ENCODE measurements at regions not wholly inside any gene's neighbourhood (a gene's known extent, or its start where the extent isn't known, plus 50 kb on each side); places are given as distances from the start of the nearest gene placed in this dataset.

DNA sequence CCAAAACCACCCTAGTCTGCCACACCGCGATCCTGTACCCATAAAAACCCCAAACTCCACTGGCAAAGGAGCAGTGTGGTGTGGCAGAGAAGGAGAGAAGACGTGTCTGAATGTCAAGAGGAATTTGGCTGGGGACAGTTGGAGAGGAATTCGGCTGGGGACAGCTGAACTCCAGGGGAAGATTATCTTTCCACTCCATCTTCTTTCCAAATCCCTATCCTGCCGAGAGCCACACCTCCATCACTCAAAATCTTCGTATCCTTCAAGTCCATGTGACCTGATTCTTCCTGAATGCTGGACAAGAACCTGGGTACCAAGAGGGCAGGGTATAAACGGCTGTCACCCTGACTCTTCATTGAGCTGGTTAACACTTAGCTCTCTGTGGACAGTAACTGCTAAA lies 448.1 kb downstream of the ARHGEF28 start:
- no peak for DNase-seq

DNA sequence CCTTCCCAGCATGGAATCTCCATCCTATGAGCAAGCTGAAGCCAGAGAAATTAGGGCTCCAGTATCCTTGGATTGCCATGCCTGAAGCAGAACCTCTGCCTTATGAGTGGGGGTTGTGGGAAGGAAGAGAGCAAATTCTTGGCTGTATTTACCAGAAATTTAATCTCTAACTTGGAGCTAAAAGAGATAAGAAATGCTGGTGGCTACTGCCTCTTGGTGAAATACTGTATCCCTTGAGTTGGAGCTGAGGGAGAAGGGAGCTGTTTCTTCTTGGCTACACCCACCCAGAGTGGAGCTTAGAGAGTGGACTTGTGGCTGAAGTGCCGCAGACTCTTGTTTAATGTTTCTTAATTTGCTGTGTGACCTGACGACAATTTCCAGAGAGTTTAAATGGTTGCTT lies 447.3 kb downstream of the ARHGEF28 start:
- no peak for DNase-seq

GRCh38 chr5:74072646-74073045 lies 446.6 kb downstream of the ARHGEF28 start:
- DNase-seq: no peak

DNA sequence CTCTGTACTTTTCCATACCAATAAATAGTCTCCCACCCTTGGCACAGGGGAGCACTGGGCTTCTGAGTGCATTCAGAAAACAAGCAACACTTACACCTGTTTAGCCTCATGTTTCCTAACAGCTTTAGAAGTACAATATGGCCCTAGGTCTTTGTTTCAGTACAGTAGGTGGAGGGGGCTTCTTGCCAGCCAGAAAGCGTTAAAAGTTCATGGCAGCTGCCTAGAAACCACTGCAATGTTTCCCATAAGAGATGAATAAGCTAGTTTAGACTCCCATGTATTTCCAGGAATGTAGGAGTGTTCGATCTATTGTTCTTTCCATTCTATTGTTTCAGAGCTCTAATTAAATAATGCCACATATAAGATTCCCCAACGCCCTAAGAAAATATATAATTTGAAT lies 444.8 kb downstream of the ARHGEF28 start:
- DNase-seq: no peak

GRCh38 chr5:74069741-74070140 lies 443.7 kb downstream of the ARHGEF28 start:
- DNase-seq: no peak

- no peak for DNase-seq
Measured at GRCh38 chr5:74067748-74068541, 441.9 kb downstream of the ARHGEF28 start.

GRCh38 chr5:74064911-74065310 lies 438.9 kb downstream of the ARHGEF28 start:
- DNase-seq: no peak

- no peak for DNase-seq
Measured at GRCh38 chr5:74064225-74064624, 438.2 kb downstream of the ARHGEF28 start.

GRCh38 chr5:74063821-74064220 lies 437.8 kb downstream of the ARHGEF28 start:
- no peak for DNase-seq

DNA sequence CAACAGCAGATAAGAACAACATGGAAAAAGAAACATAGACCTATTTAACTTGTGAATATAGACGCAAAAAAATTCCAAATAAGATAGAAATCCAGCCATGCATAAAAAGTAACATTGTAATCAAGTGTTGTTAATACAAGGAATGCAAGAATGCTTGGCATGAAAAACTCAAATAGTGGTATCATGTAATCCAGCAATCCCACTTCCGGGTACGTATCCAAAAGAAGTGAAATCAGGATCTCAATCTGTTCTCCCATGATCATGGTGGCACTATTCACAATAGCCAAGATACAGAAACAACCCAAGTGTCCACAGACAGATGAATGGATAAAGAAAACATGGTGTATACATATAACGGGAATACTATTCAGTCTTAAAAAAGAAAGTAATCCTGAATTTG lies 437.4 kb downstream of the ARHGEF28 start:
- no peak for DNase-seq

DNA sequence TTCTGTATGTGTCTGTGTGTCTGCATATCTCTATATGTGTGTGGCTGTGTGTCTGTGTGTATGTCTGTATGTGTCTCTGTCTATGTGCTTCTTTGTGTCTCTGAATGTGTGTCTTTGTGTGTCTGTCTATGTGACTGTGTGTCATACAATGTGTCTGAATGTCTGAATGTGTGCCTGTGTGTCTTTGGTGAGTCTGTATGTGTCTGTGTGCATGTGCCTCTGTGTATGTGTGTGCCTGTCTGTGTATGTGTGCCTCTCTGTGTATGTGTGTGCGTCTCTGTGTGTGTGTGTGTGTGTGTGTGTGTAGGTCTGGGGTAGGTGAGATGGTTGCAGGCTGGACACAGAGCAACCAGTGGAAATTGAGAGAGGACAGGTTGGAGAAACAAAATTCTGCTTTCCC lies 435.3 kb downstream of the ARHGEF28 start:
- DNase-seq: no peak

DNA sequence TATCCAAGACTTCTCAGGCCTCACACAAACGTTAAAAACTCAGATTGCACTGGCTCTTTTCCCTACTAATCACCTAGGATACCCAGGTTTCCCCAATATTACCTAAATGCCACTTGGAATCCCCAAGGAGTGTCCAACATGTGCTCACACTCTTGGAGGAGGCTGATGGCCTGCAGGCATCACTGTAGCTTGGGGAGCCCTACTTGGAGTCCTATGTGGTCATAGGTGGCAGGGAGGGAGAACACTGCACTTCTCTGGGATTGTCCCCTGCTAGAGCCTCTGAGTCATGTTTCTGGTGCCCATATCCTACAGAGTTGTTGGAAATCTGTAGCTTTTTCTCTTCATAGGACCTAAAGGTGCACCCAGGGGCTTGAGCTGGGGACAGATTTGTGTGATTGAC lies 433.7 kb downstream of the ARHGEF28 start:
- DNase-seq: no peak

- DNase-seq: no peak
Measured at GRCh38 chr5:74056789-74057164, 430.8 kb downstream of the ARHGEF28 start.

- DNase-seq: no peak
Measured at GRCh38 chr5:74056107-74056788, 430.3 kb downstream of the ARHGEF28 start.

- no peak for DNase-seq
Measured at GRCh38 chr5:74055486-74056106, 429.6 kb downstream of the ARHGEF28 start.

DNA sequence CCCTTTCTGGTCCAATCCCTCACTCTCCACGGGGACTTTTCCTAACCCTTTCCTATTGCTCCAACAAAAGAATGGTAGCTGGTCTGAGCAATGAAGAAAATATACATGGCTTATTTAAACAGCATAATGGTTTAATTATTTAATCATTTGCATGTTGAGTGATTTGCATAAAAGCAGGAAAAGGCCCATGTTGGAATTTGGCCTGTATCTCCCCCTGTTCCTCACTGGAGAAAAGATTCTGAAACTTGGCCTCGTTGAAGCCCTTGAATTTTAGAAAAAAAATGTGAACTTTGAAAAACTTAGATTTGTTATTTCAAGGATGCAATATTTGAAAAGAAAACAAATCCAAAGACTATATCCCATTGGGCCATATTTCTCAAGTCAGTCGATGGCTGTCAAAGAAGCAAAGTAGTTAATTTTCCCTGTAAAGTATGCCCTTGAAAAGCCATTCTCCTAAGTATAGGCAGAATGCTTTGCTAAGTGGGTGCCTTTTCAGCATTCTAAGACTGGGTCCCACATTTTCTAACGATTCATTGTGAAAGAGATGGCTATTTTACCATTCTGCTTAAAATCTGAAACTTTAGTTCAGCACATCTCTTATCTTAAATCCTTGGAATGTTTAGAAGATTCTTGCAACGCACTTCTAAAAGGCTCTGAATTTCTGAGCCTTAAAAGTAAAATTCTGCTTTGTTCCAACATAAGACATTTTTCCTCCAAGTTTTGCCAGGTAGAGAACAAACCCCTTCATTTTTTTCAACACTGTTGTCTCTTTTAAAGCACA lies 428.8 kb downstream of the ARHGEF28 start:
- DNase-seq: no peak

- DNase-seq: no peak
Measured at GRCh38 chr5:74054139-74054538, 428.1 kb downstream of the ARHGEF28 start.

- no peak for DNase-seq
Measured at GRCh38 chr5:74052441-74053221, 426.6 kb downstream of the ARHGEF28 start.

GRCh38 chr5:74051076-74051475 lies 425.1 kb downstream of the ARHGEF28 start:
- no peak for DNase-seq

DNA sequence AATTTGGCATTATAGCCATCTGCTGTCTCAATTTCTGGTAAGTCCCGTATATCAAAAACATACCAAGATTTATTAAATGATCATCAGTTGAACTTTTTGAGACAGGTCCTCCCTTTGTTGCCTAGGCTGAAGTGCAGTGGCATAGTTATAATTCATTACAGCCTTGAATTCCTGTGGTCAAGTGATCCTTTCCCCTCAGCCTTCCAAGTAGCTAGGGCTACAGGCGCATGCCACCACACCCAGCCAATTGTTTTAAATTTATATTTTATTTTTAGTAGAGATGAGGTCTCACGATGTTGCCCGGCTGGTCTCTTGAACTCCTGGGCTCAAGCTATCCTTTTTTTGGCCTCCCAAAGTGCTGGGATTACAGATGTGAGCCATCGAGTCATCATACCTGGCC lies 418.9 kb downstream of the ARHGEF28 start:
- DNase-seq: no peak

DNA sequence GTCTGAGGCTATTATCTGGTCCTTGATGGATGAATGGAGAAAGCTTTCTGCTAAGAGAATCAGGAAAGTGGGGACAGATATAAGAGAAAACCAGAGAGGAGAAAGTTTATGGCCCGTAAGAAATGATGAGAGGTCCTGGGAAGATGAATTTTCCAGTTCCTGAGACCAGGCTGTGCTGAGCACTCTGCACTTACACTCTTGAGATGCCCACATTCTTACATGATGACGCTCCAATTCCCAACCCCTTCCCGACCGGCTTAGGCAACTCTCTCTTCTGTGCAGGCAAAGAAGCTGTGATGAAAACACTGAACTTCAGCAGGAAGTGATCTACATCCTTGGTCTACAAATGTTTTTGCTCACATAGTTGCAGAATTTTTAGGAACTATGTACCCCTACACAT lies 417.0 kb downstream of the ARHGEF28 start:
- DNase-seq: no peak

DNA sequence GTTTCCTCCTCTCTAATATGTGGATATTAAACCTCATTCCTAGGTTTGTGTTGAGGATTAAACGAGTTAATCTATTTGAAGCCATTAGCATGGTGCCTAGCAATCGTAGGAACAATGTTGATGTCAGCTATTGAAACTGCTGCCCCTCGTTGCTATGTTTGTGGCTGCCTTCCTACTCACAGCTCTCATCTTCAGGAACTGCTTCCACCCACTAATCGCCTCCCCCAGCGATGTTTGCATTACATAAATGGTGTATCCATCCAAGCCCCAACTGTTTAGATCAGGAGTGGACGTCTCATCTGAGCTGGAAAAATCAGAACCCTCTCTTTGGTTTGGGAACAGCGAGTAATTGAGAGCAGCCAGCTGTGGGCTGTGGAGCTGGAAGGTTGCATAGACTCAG lies 416.6 kb downstream of the ARHGEF28 start:
- DNase-seq: no peak

- no peak for DNase-seq
Measured at GRCh38 chr5:74041913-74042312, 415.9 kb downstream of the ARHGEF28 start.

Data from stimulated activated CD4-positive, alpha-beta T cell treated with anti-CD3 and anti-CD28 coated beads, Interleukin-4, amount 100 ng/mL, for 1 hour (primary cell).